SK-N-SH (cell line): ENCODE measurements at regions not wholly inside any gene's neighbourhood (a gene's known extent, or its start where the extent isn't known, plus 50 kb on each side); places are given as distances from the start of the nearest gene placed in this dataset.
A peak's percentile ranks its signal among the peaks of the same experiment; 100 is the strongest.

Source experiments
- CTCF ChIA-PET: fragments of 300-600, 350-600 bp; formaldehyde crosslinking; extraction: SDS; loops from one replicate; lab custom pipeline; 2021; lab: Yijun Ruan, JAX
- POLR2A ChIA-PET: fragments of 350-600 bp; sonication (Branson Sonifier 250); formaldehyde crosslinking; extraction: SDS; loops from one replicate; lab custom pipeline; 2020; ENCODE audit warnings: antibody characterized with exemption, inconsistent platforms; lab: Yijun Ruan, JAX
- DNase-seq: peaks from one replicate; pipeline ENCODE4 v3.0.0; 2012
- H2AFZ ChIP-seq: fragments of 200-600 bp; sonication (generic); 2 replicates; pipeline ENCODE4 v1.8.1; 2016; ENCODE audit warnings: antibody characterized with exemption, mild to moderate bottlenecking, low read depth
- H3F3A ChIP-seq: fragments of 200-600 bp; sonication (generic); replicated peaks from 2 replicates; pipeline ENCODE3; 2016; ENCODE audit warnings: antibody characterized with exemption, mild to moderate bottlenecking; ENCODE audit not compliant: insufficient read depth
- H3K27ac ChIP-seq, 2 experiments: fragments of 200-500 bp in 1 of 2; fragments of 200-600 bp in 1 of 2; sonication (Bioruptor generic) in 1 of 2; sonication (generic), shearing (Covaris generic) in 1 of 2; 2 replicates each; pipeline versions ENCODE4 v1.5.1 to v1.6.1; 2014 to 2016; ENCODE audit warnings: low read depth in 2 of 2, inconsistent platforms in 1 of 2, low read length in 1 of 2, mild to moderate bottlenecking in 1 of 2, mixed read lengths in 1 of 2
- H3K27me3 ChIP-seq: fragments of 200-600 bp; sonication (generic), shearing (Covaris generic); 2 replicates; pipeline ENCODE4 v1.6.1; 2016; ENCODE audit warnings: mixed run types; ENCODE audit not compliant: insufficient read depth
- H3K36me3 ChIP-seq, 2 experiments: fragments of 200-500 bp in 1 of 2; fragments of 200-600 bp in 1 of 2; sonication (Bioruptor generic) in 1 of 2; sonication (generic) in 1 of 2; replicated peaks in 1 of 2; 2 replicates each; pipeline versions ENCODE3 to v1.5.1; 2014 to 2016; ENCODE audit warnings: low read length in 1 of 2, mild to moderate bottlenecking in 1 of 2; ENCODE audit not compliant: insufficient read depth in 2 of 2, control insufficient read depth in 1 of 2
- H3K4me1 ChIP-seq, 2 experiments: fragments of 200-500 bp in 1 of 2; fragments of 200-600 bp in 1 of 2; sonication (Bioruptor generic) in 1 of 2; sonication (generic), shearing (Covaris generic) in 1 of 2; 2 replicates each; pipeline versions ENCODE4 v1.5.1 to v1.6.1; 2014 to 2016; ENCODE audit warnings: low read depth in 1 of 2, low read length in 1 of 2, mixed run types in 1 of 2; ENCODE audit not compliant: insufficient read depth in 2 of 2, control insufficient read depth in 1 of 2
- H3K4me2 ChIP-seq: fragments of 200-600 bp; sonication (generic), shearing (Covaris generic); 2 replicates; pipeline ENCODE4 v1.6.1; 2017; ENCODE audit warnings: mixed run types
- H3K4me3 ChIP-seq, 2 experiments: fragments of 200-500 bp in 1 of 2; fragments of 200-600 bp in 1 of 2; sonication (Bioruptor generic) in 1 of 2; sonication (generic), shearing (Covaris generic) in 1 of 2; 2 replicates each; pipeline versions ENCODE4 v1.5.1 to v1.8.1; 2014 to 2016; ENCODE audit warnings: low read depth in 2 of 2, inconsistent platforms in 1 of 2, low read length in 1 of 2, mild to moderate bottlenecking in 1 of 2, mixed read lengths in 1 of 2, moderate library complexity in 1 of 2
- H3K79me2 ChIP-seq: fragments of 200-600 bp; sonication (generic); 2 replicates; pipeline ENCODE4 v1.8.1; 2017; ENCODE audit warnings: mild to moderate bottlenecking; ENCODE audit not compliant: insufficient read depth
- H3K9ac ChIP-seq: fragments of 200-600 bp; sonication (generic); 2 replicates; pipeline ENCODE4 v1.6.1; 2017; ENCODE audit warnings: mixed run types
- H3K9me2 ChIP-seq: fragments of 200-600 bp; sonication (generic); 2 replicates; pipeline ENCODE4 v1.6.1; 2017; ENCODE audit warnings: mixed run types
- H3K9me3 ChIP-seq: fragments of 200-600 bp; sonication (generic); 2 replicates; pipeline ENCODE4 v1.6.1; 2017; ENCODE audit warnings: mixed run types, mild to moderate bottlenecking, moderate library complexity
- H4K20me1 ChIP-seq: fragments of 200-600 bp; sonication (generic); 2 replicates; pipeline ENCODE4 v1.6.1; 2017; ENCODE audit warnings: mild to moderate bottlenecking, mixed run types; ENCODE audit not compliant: insufficient read depth
- EZH2phosphoT487 ChIP-seq: fragments of 200-600 bp; sonication (generic); IDR thresholded peaks from 2 replicates; pipeline ENCODE4 v1.6.1; 2017; ENCODE audit warnings: low read depth, mixed run types, mild to moderate bottlenecking, antibody characterized with exemption, moderate library complexity, borderline replicate concordance
- FOSL2 ChIP-seq: IDR thresholded peaks from 2 replicates; pipeline ENCODE4 v1.4.0; 2012; ENCODE audit warnings: low read depth, mild to moderate bottlenecking, moderate library complexity, borderline replicate concordance
- FOXJ3 ChIP-seq: sonication (generic); formaldehyde crosslinking; IDR thresholded peaks from 2 replicates; pipeline ENCODE4 v1.5.1; 2020; ENCODE audit warnings: mild to moderate bottlenecking, missing genetic modification reagents
- FOXM1 ChIP-seq: IDR thresholded peaks from 2 replicates; pipeline ENCODE4 v1.4.0; 2012; ENCODE audit warnings: low read depth, mild to moderate bottlenecking
- GABPA ChIP-seq: IDR thresholded peaks from 2 replicates; pipeline ENCODE4 v1.4.0; 2012; ENCODE audit warnings: low read depth, mild to moderate bottlenecking
- JUND ChIP-seq: IDR thresholded peaks from 2 replicates; pipeline ENCODE4 v1.4.0; 2012
- MAX ChIP-seq: IDR thresholded peaks from 2 replicates; pipeline ENCODE4 v1.4.0; 2012; ENCODE audit warnings: low read depth
- MXI1 ChIP-seq: IDR thresholded peaks from 2 replicates; pipeline ENCODE4 v1.6.1; 2012; ENCODE audit warnings: mild to moderate bottlenecking, low read depth, low read length, improper control_type of control experiment
- NFIC ChIP-seq: IDR thresholded peaks from 2 replicates; pipeline ENCODE4 v1.4.0; 2012; ENCODE audit warnings: borderline replicate concordance
- RCOR1 ChIP-seq: fragments of 150-350 bp; IDR thresholded peaks from 2 replicates; pipeline ENCODE4 v1.6.1; 2017; ENCODE audit warnings: antibody characterized with exemption, low read length
- RXRA ChIP-seq: IDR thresholded peaks from 2 replicates; pipeline ENCODE4 v1.4.0; 2012; ENCODE audit warnings: low read depth, mild to moderate bottlenecking, borderline replicate concordance
- TAF1 ChIP-seq: IDR thresholded peaks from 2 replicates; pipeline ENCODE4 v1.6.1; 2012; ENCODE audit warnings: low read depth, mild to moderate bottlenecking, low read length, moderate library complexity, borderline replicate concordance
- TCF12 ChIP-seq: IDR thresholded peaks from 2 replicates; pipeline ENCODE4 v1.4.0; 2012
- ZBTB33 ChIP-seq: IDR thresholded peaks from 2 replicates; pipeline ENCODE4 v1.4.0; 2012; ENCODE audit warnings: low read depth, borderline replicate concordance
- WGBS: methylation state at CpG from one replicate; pipeline ENCODE4 v1.1.6; 2017; ENCODE audit warnings: low lambda C conversion rate; 5-methylcytosine and 5-hydroxymethylcytosine counted together
- TF ChIP-seq, protein P1 (sequence below): IDR thresholded peaks from 2 replicates; pipeline ENCODE4 v1.6.1; 2012; ENCODE audit warnings: mild to moderate bottlenecking, low read depth, low read length, moderate library complexity
- TF ChIP-seq, protein P2 (sequence below): fragments of 150-350 bp; IDR thresholded peaks from 2 replicates; pipeline ENCODE4 v1.6.1; 2016; ENCODE audit warnings: mild to moderate bottlenecking, low read depth, low read length

DNA sequence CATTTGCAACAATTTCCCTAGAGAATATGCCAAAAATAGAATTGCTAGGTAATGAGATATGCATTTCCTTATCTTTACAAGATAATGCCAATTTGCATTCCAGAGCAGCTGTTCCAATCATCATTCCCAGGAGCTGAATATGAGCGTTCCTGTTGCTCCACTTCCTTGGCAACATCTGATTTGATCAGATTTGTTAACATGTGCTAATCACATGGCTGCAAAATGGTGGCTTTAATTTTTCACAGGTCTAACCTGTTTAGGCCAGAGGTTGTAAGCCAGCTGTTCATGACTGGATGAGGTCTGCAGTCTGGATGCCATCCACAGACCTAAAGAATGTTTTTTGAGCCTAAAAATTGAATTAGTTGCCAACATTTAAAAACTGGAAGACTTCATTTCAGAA lies 220.7 kb upstream of the IL12B start (continued):
- TF ChIP-seq RXRA (no peak), RCOR1 (no peak)

- no peaks in the 10 kb centered on the region for H4K20me1 ChIP-seq
- no peaks in the 10 kb centered on the region for H3K36me3 ChIP-seq
- no peaks in the 10 kb centered on the region for H3K9me3 ChIP-seq
- H3F3A ChIP-seq: no peaks in the 10 kb centered on the region
- TF ChIP-seq GABPA: no peak
- TF ChIP-seq MXI1: no peak
- TF ChIP-seq FOXJ3: no peak
- TF ChIP-seq NFIC: no peak
- TF ChIP-seq TAF1: no peak
- TF ChIP-seq, protein P1, sequence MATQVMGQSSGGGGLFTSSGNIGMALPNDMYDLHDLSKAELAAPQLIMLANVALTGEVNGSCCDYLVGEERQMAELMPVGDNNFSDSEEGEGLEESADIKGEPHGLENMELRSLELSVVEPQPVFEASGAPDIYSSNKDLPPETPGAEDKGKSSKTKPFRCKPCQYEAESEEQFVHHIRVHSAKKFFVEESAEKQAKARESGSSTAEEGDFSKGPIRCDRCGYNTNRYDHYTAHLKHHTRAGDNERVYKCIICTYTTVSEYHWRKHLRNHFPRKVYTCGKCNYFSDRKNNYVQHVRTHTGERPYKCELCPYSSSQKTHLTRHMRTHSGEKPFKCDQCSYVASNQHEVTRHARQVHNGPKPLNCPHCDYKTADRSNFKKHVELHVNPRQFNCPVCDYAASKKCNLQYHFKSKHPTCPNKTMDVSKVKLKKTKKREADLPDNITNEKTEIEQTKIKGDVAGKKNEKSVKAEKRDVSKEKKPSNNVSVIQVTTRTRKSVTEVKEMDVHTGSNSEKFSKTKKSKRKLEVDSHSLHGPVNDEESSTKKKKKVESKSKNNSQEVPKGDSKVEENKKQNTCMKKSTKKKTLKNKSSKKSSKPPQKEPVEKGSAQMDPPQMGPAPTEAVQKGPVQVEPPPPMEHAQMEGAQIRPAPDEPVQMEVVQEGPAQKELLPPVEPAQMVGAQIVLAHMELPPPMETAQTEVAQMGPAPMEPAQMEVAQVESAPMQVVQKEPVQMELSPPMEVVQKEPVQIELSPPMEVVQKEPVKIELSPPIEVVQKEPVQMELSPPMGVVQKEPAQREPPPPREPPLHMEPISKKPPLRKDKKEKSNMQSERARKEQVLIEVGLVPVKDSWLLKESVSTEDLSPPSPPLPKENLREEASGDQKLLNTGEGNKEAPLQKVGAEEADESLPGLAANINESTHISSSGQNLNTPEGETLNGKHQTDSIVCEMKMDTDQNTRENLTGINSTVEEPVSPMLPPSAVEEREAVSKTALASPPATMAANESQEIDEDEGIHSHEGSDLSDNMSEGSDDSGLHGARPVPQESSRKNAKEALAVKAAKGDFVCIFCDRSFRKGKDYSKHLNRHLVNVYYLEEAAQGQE: no peak
- TF ChIP-seq JUND: peak; percentile 8; the same call in 1 of the 2 replicates
- TF ChIP-seq FOXM1: no peak
- TF ChIP-seq MAX: no peak
- TF ChIP-seq FOSL2: peak; percentile 51
- no peak for TF ChIP-seq EZH2phosphoT487
- TF ChIP-seq TCF12: no peak
- no peak overlapping the region for H3K9ac ChIP-seq
- no peaks in the 10 kb centered on the region for H3K4me1 ChIP-seq
- DNase-seq: no peak
- no peaks in the 10 kb centered on the region for H3K9me2 ChIP-seq
- no peak overlapping the region for H3K27ac ChIP-seq
- H3K79me2 ChIP-seq: no peaks in the 10 kb centered on the region
- H3K4me3 ChIP-seq: no peak overlapping the region
- H3K4me2 ChIP-seq: peak overlapping the region; percentile 43
- ChIA-PET POLR2A (no interaction called here), CTCF (no interaction called here)
- 0 out of 2 replicates have a peak overlapping the region, but pooled peaks have one; percentile 6 for H2AFZ ChIP-seq
- H3K27me3 ChIP-seq: no peaks in the 10 kb centered on the region
- 67% methylated on average over 3 of the region's 3 CpGs for WGBS
Observed at GRCh38 chr5:159552751-159553150, 222.5 kb upstream of the IL12B start.

- no peak for DNase-seq
- no peak overlapping the region for H2AFZ ChIP-seq
- POLR2A ChIA-PET: no interaction called here
- no peaks in the 10 kb centered on the region for H3K9me2 ChIP-seq
- CTCF ChIA-PET: no interaction called here
- H3K4me1 ChIP-seq: no peaks in the 10 kb centered on the region
- TF ChIP-seq, protein P2, sequence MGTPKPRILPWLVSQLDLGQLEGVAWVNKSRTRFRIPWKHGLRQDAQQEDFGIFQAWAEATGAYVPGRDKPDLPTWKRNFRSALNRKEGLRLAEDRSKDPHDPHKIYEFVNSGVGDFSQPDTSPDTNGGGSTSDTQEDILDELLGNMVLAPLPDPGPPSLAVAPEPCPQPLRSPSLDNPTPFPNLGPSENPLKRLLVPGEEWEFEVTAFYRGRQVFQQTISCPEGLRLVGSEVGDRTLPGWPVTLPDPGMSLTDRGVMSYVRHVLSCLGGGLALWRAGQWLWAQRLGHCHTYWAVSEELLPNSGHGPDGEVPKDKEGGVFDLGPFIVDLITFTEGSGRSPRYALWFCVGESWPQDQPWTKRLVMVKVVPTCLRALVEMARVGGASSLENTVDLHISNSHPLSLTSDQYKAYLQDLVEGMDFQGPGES: no peak
- TF ChIP-seq ZBTB33: no peak
- no peak overlapping the region for H3K4me3 ChIP-seq
- H3K9ac ChIP-seq: no peak overlapping the region
- H3K4me2 ChIP-seq: no peak overlapping the region
- H4K20me1 ChIP-seq: no peaks in the 10 kb centered on the region
- no peaks in the 10 kb centered on the region for H3F3A ChIP-seq
- no peaks in the 10 kb centered on the region for H3K27me3 ChIP-seq
- no peaks in the 10 kb centered on the region for H3K9me3 ChIP-seq
- H3K79me2 ChIP-seq: no peaks in the 10 kb centered on the region
- WGBS: 55% methylated on average over 2 of the region's 2 CpGs
- H3K36me3 ChIP-seq: no peaks in the 10 kb centered on the region
- H3K27ac ChIP-seq: no peak overlapping the region
Observed at GRCh38 chr5:159553792-159554191, 223.5 kb upstream of the IL12B start.
